Thyroid gland (tissue), 4 donors: ENCODE measurements at regions not wholly inside any gene's neighbourhood (a gene's known extent, or its start where the extent isn't known, plus 50 kb on each side); places are given as distances from the start of the nearest gene placed in this dataset.

Source experiments
- POLR2A ChIP-seq, 2 donors: fragments of 450-650 bp; IDR thresholded peaks; one replicate each; pipeline ENCODE4 v1.6.1; 2017; ENCODE audit warnings: antibody characterized with exemption in 2 of 2, mild to moderate bottlenecking in 2 of 2, moderate library complexity in 1 of 2
- TF ChIP-seq, protein P1 (sequence below), 6 experiments: fragments of 200-600 bp in 3 of 6; fragments of 450-650 bp in 3 of 6; sonication (generic) in 3 of 6; IDR thresholded peaks; one replicate each; pipeline ENCODE4 v1.5.1; 2016 to 2019; ENCODE audit warnings: antibody characterized with exemption in 6 of 6, mild to moderate bottlenecking in 2 of 6, inconsistent platforms in 1 of 6, moderate library complexity in 1 of 6

GRCh38 chr11:90874986-90875385 lies 652.1 kb upstream of the CHORDC1 start:
- TF ChIP-seq, protein P1, sequence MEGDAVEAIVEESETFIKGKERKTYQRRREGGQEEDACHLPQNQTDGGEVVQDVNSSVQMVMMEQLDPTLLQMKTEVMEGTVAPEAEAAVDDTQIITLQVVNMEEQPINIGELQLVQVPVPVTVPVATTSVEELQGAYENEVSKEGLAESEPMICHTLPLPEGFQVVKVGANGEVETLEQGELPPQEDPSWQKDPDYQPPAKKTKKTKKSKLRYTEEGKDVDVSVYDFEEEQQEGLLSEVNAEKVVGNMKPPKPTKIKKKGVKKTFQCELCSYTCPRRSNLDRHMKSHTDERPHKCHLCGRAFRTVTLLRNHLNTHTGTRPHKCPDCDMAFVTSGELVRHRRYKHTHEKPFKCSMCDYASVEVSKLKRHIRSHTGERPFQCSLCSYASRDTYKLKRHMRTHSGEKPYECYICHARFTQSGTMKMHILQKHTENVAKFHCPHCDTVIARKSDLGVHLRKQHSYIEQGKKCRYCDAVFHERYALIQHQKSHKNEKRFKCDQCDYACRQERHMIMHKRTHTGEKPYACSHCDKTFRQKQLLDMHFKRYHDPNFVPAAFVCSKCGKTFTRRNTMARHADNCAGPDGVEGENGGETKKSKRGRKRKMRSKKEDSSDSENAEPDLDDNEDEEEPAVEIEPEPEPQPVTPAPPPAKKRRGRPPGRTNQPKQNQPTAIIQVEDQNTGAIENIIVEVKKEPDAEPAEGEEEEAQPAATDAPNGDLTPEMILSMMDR (IDR thresholded peaks at IDR 0.05), result no peak
- TF ChIP-seq POLR2A (IDR thresholded peaks at IDR 0.05), result no peak
